Thymus (tissue), 11 donors: ENCODE measurements at regions not wholly inside any gene's neighbourhood (a gene's known extent, or its start where the extent isn't known, plus 50 kb on each side); places are given as distances from the start of the nearest gene placed in this dataset.

Experiments
- DNase-seq, 9 donors: peaks; one replicate each; pipeline ENCODE4 v3.0.0-alpha.2; 2013; ENCODE audit warnings: low spot score in 9 of 9, low read depth in 6 of 9, missing footprints in 1 of 9
- H3K27ac ChIP-seq, 2 donors: one replicate each; pipeline ENCODE4 v1.5.1; 2013; ENCODE audit warnings: control low read depth in 1 of 2, low read depth in 1 of 2, low read length in 1 of 2, mild to moderate bottlenecking in 1 of 2, moderate library complexity in 1 of 2
- H3K27me3 ChIP-seq, 2 donors: one replicate each; pipeline ENCODE4 v1.5.1; 2013; ENCODE audit warnings: low read length in 1 of 2; ENCODE audit not compliant: control insufficient read depth in 2 of 2, insufficient read depth in 1 of 2
- H3K36me3 ChIP-seq, 2 donors: one replicate each; pipeline ENCODE4 v1.5.1; 2013; ENCODE audit warnings: low read length in 1 of 2, mild to moderate bottlenecking in 1 of 2, moderate library complexity in 1 of 2; ENCODE audit not compliant: control insufficient read depth in 2 of 2, insufficient read depth in 2 of 2
- H3K4me1 ChIP-seq, 2 donors: one replicate each; pipeline ENCODE4 v1.5.1; 2013; ENCODE audit warnings: low read length in 2 of 2; ENCODE audit not compliant: control insufficient read depth in 2 of 2, insufficient read depth in 2 of 2
- H3K4me3 ChIP-seq, 2 donors: one replicate each; pipeline ENCODE4 v1.5.1; 2013; ENCODE audit warnings: low read length in 2 of 2, control low read depth in 1 of 2, mild to moderate bottlenecking in 1 of 2
- H3K9me3 ChIP-seq, 2 donors: one replicate each; pipeline ENCODE4 v1.5.1; 2013; ENCODE audit warnings: low read length in 1 of 2, mild to moderate bottlenecking in 1 of 2; ENCODE audit not compliant: control insufficient read depth in 2 of 2, insufficient read depth in 1 of 2
- WGBS: extraction: QIAGEN DNeasy Blood & Tissue Kit; methylation state at CpG from one replicate; pipeline ENCODE4 v1.1.7; 2013; 5-methylcytosine and 5-hydroxymethylcytosine counted together
- donor health status: healthy.

- H3K4me1 ChIP-seq, result peaks cover 0 to 25% of the 10 kb centered on the region in 2 donors
- H3K9me3 ChIP-seq, result peaks cover 0 to 10% of the 10 kb centered on the region in 2 donors
- H3K27me3 ChIP-seq, result no peaks in the 10 kb centered on the region
- H3K4me3 ChIP-seq, result no peak overlapping the region
- 80% methylated on average over 14 of the region's 14 CpGs for WGBS
- peak in 1 of 9 donors; percentile 43 for DNase-seq
- no peaks in the 10 kb centered on the region for H3K36me3 ChIP-seq
- H3K27ac ChIP-seq, result peak overlapping the region in 1 of 2 donors; percentile 11
These were observed 116.6 kb upstream of the MED13L start for GRCh38 chr12:116393859-116394650.

GRCh38 chr12:116395396-116395795 lies 117.9 kb upstream of the MED13L start:
- H3K27ac ChIP-seq, result no peak overlapping the region
- no peak for DNase-seq
- no peaks in the 10 kb centered on the region for H3K27me3 ChIP-seq
- 94% methylated on average over 1 of the region's 1 CpG for WGBS
- H3K4me1 ChIP-seq, result peaks cover 0 to 25% of the 10 kb centered on the region in 2 donors
- H3K36me3 ChIP-seq, result no peaks in the 10 kb centered on the region
- H3K4me3 ChIP-seq, result no peak overlapping the region
- H3K9me3 ChIP-seq, result peaks cover 0 to 14% of the 10 kb centered on the region in 2 donors

- H3K27ac ChIP-seq, result no peak overlapping the region
- no peak overlapping the region for H3K4me3 ChIP-seq
- H3K36me3 ChIP-seq, result no peaks in the 10 kb centered on the region
- H3K9me3 ChIP-seq, result peaks cover 0 to 9% of the 10 kb centered on the region in 2 donors
- no peaks in the 10 kb centered on the region for H3K27me3 ChIP-seq
- peaks cover 0 to 21% of the 10 kb centered on the region in 2 donors for H3K4me1 ChIP-seq
- no peak for DNase-seq
- 97% methylated on average over 3 of the region's 3 CpGs for WGBS
These were observed 119.7 kb upstream of the MED13L start for GRCh38 chr12:116397148-116397547.

- H3K4me1 ChIP-seq, result peaks cover 0 to 17% of the 10 kb centered on the region in 2 donors
- no peaks in the 10 kb centered on the region for H3K36me3 ChIP-seq
- H3K9me3 ChIP-seq, result peaks cover 0 to 14% of the 10 kb centered on the region in 2 donors
- H3K27ac ChIP-seq, result no peak overlapping the region
- no peak for DNase-seq
- no peak overlapping the region for H3K4me3 ChIP-seq
- H3K27me3 ChIP-seq, result no peaks in the 10 kb centered on the region
These were observed 120.7 kb upstream of the MED13L start for GRCh38 chr12:116398193-116398592.

- Histone ChIP-seq H3K9me3 (peaks cover 0 to 14% of the 10 kb centered on the region in 2 donors), H3K36me3 (no peaks in the 10 kb centered on the region), H3K27me3 (no peaks in the 10 kb centered on the region), H3K27ac (no peak overlapping the region), H3K4me3 (no peak overlapping the region), H3K4me1 (peaks cover 0 to 8% of the 10 kb centered on the region in 2 donors)
- DNase-seq, result no peak
- WGBS, result 99% methylated on average over 1 of the region's 1 CpG
These were observed 121.6 kb upstream of the MED13L start for GRCh38 chr12:116399055-116399454.

GRCh38 chr12:116400636-116401372 lies 123.3 kb upstream of the MED13L start:
- DNase-seq, result no peak
- peaks cover 0 to 5% of the 10 kb centered on the region in 2 donors for H3K4me1 ChIP-seq
- H3K9me3 ChIP-seq, result peaks cover 0 to 14% of the 10 kb centered on the region in 2 donors
- H3K27me3 ChIP-seq, result no peaks in the 10 kb centered on the region
- H3K36me3 ChIP-seq, result no peaks in the 10 kb centered on the region
- H3K27ac ChIP-seq, result no peak overlapping the region
- 78% methylated on average over 4 of the region's 4 CpGs for WGBS
- no peak overlapping the region for H3K4me3 ChIP-seq

- Histone ChIP-seq H3K4me1 (peaks cover 0 to 8% of the 10 kb centered on the region in 2 donors), H3K9me3 (peaks cover 0 to 14% of the 10 kb centered on the region in 2 donors), H3K27me3 (no peaks in the 10 kb centered on the region), H3K4me3 (no peak overlapping the region), H3K36me3 (no peaks in the 10 kb centered on the region), H3K27ac (no peak overlapping the region)
- DNase-seq, result no peak
- 99% methylated on average over 3 of the region's 3 CpGs for WGBS
These were observed 124.1 kb upstream of the MED13L start for GRCh38 chr12:116401565-116401964.

- no peak overlapping the region for H3K4me3 ChIP-seq
- H3K36me3 ChIP-seq, result no peaks in the 10 kb centered on the region
- H3K27ac ChIP-seq, result no peak overlapping the region
- H3K27me3 ChIP-seq, result no peaks in the 10 kb centered on the region
- DNase-seq, result no peak
- peaks cover 0 to 11% of the 10 kb centered on the region in 2 donors for H3K9me3 ChIP-seq
- WGBS, result 96% methylated on average over 11 of the region's 11 CpGs
- peaks cover 0 to 10% of the 10 kb centered on the region in 2 donors for H3K4me1 ChIP-seq
These were observed 124.9 kb upstream of the MED13L start for GRCh38 chr12:116402163-116402939.
